Astrocyte of the hippocampus (primary cell): ENCODE measurements at regions not wholly inside any gene's neighbourhood (a gene's known extent, or its start where the extent isn't known, plus 50 kb on each side); places are given as distances from the start of the nearest gene placed in this dataset.
"Not testable (repeated sequence)": the region's sequence is repeated elsewhere in the genome, so short reads cannot be mapped to it uniquely, and the experiment has no call there.

Source experiments
- DNase-seq: peaks from one replicate; pipeline ENCODE4 v3.0.0; 2011; ENCODE audit warnings: low read depth, low spot score

GRCh38 chrX:42290608-42291007, 367.3 kb upstream of the CASK start:
- DNase-seq: no peak

- no peak for DNase-seq
These were observed 366.4 kb upstream of the CASK start for GRCh38 chrX:42289492-42290385.

GRCh38 chrX:42285681-42286080, 362.3 kb upstream of the CASK start:
- not testable (repeated sequence) for DNase-seq

- DNase-seq: no peak
These were observed 353.8 kb upstream of the CASK start for GRCh38 chrX:42276982-42277690.

- DNase-seq: no peak
These were observed 350.8 kb upstream of the CASK start for GRCh38 chrX:42274151-42274550.

GRCh38 chrX:42273387-42273786, 350.0 kb upstream of the CASK start:
- no peak for DNase-seq

- no peak for DNase-seq
These were observed 345.8 kb upstream of the CASK start for GRCh38 chrX:42269186-42269585.

GRCh38 chrX:42260854-42261253, 337.5 kb upstream of the CASK start:
- no peak for DNase-seq

GRCh38 chrX:42248226-42248625, 324.9 kb upstream of the CASK start:
- no peak for DNase-seq

- DNase-seq: peak; percentile 18
These were observed 323.9 kb upstream of the CASK start for GRCh38 chrX:42247241-42247640.

GRCh38 chrX:42246814-42247213, 323.5 kb upstream of the CASK start:
- DNase-seq: peak; percentile 41

GRCh38 chrX:42242004-42242403, 318.6 kb upstream of the CASK start:
- no peak for DNase-seq

- peak; percentile 44 for DNase-seq
These were observed 318.1 kb upstream of the CASK start for GRCh38 chrX:42241421-42241820.

GRCh38 chrX:42237956-42238355, 314.6 kb upstream of the CASK start:
- DNase-seq: peak; percentile 67

GRCh38 chrX:42229533-42229932, 306.2 kb upstream of the CASK start:
- DNase-seq: no peak

- DNase-seq: no peak
These were observed 297.3 kb upstream of the CASK start for GRCh38 chrX:42220666-42221065.

GRCh38 chrX:42220083-42220482, 296.7 kb upstream of the CASK start:
- no peak for DNase-seq

- DNase-seq: peak; percentile 51
These were observed 295.9 kb upstream of the CASK start for GRCh38 chrX:42219231-42219630.

GRCh38 chrX:42195506-42195905, 272.2 kb upstream of the CASK start:
- no peak for DNase-seq

- peak; percentile 67 for DNase-seq
These were observed 266.2 kb upstream of the CASK start for GRCh38 chrX:42189576-42189975.

GRCh38 chrX:42188730-42189129, 265.4 kb upstream of the CASK start:
- DNase-seq: peak; percentile 13

GRCh38 chrX:42176789-42177188, 253.4 kb upstream of the CASK start:
- no peak for DNase-seq

- no peak for DNase-seq
These were observed 252.5 kb upstream of the CASK start for GRCh38 chrX:42175843-42176242.
